ENCODE measurements at regions not wholly inside any gene's neighbourhood (a gene's known extent, or its start where the extent isn't known, plus 50 kb on each side); places are given as distances from the start of the nearest gene placed in this dataset.

GRCh38 chr1:79105500-79105899 lies 99.0 kb upstream of the ADGRL4 start:
- Histone ChIP-seq H3K9me3 (replicated peaks in 1 of 2; ENCODE audit: control insufficient read depth in 1 of 2, insufficient read depth in 1 of 2, low read length in 2 of 2) (peaks cover 3 to 5% of the 10 kb centered on the region in 2 donors), H3K79me2 (ENCODE audit: insufficient read depth, low read length) (no peaks in the 10 kb centered on the region), H3K27ac (ENCODE audit: low read depth in 1 of 2, low read length in 2 of 2) (no peak overlapping the region), H3K9ac (ENCODE audit: insufficient read depth, low read length, poor library complexity, severe bottlenecking) (no peak overlapping the region), H3K4me2 (replicated peaks; ENCODE audit: extremely low read depth, low read length, poor library complexity, severe bottlenecking) (no peak overlapping the region), H3K4me1 (ENCODE audit: control insufficient read depth in 1 of 2, insufficient read depth in 2 of 2, low read length in 2 of 2) (no peaks in the 10 kb centered on the region), H3K4me3 (replicated peaks in 1 of 3; ENCODE audit: low read depth in 2 of 3, low read length in 3 of 3) (no peak overlapping the region), H3K27me3 (ENCODE audit: control insufficient read depth in 2 of 2, insufficient read depth in 2 of 2, low read length in 2 of 2) (no peaks in the 10 kb centered on the region), H3K36me3 (replicated peaks in 1 of 2; ENCODE audit: control insufficient read depth in 1 of 2, insufficient read depth in 2 of 2, low read length in 2 of 2) (no peaks in the 10 kb centered on the region), H2AFZ (ENCODE audit: insufficient read depth, low read depth, low read length, poor library complexity, severe bottlenecking) (no peak overlapping the region), H4K20me1 (ENCODE audit: insufficient read depth, low read length) (no peaks in the 10 kb centered on the region)
- H3K27ac Mint-ChIP-seq = no peak overlapping the region
- no peak overlapping the region for H3K4me3 Mint-ChIP-seq
- H3K27me3 Mint-ChIP-seq (ENCODE audit: low read depth in 3 of 3) = no peaks in the 10 kb centered on the region
- no peak for DNase-seq
- no peaks in the 10 kb centered on the region for H3K4me1 Mint-ChIP-seq
- no peak for TF ChIP-seq CTCF (IDR thresholded peaks at IDR 0.05)
- H3K9me3 Mint-ChIP-seq = peaks cover 0 to 11% (median 4%) of the 10 kb centered on the region in 7 donors
- no CpG with 5 or more reads among the region's 2 CpGs for WGBS (ENCODE audit: insufficient coverage)
- intact Hi-C loops (cut with micrococcal nuclease) = no loop called here
- no peaks in the 10 kb centered on the region for H3K36me3 Mint-ChIP-seq

- H3K27me3 Mint-ChIP-seq (ENCODE audit: low read depth in 3 of 3) = no peaks in the 10 kb centered on the region
- DNase-seq = no peak
- H3K9me3 Mint-ChIP-seq = peaks cover 0 to 15% (median 5%) of the 10 kb centered on the region in 7 donors
- H2AFZ ChIP-seq (ENCODE audit: insufficient read depth, low read depth, low read length, poor library complexity, severe bottlenecking) = no peak overlapping the region
- peaks cover 3 to 5% of the 10 kb centered on the region in 2 donors for H3K9me3 ChIP-seq (replicated peaks in 1 of 2; ENCODE audit: control insufficient read depth in 1 of 2, insufficient read depth in 1 of 2, low read length in 2 of 2)
- WGBS (ENCODE audit: insufficient coverage) = no CpG with 5 or more reads among the region's 3 CpGs
- no peak overlapping the region for H3K4me3 Mint-ChIP-seq
- H3K27ac ChIP-seq (ENCODE audit: low read depth in 1 of 2, low read length in 2 of 2) = no peak overlapping the region
- no peak for TF ChIP-seq CTCF (IDR thresholded peaks at IDR 0.05)
- H4K20me1 ChIP-seq (ENCODE audit: insufficient read depth, low read length) = no peaks in the 10 kb centered on the region
- no peaks in the 10 kb centered on the region for H3K79me2 ChIP-seq (ENCODE audit: insufficient read depth, low read length)
- no peak overlapping the region for H3K9ac ChIP-seq (ENCODE audit: insufficient read depth, low read length, poor library complexity, severe bottlenecking)
- no peaks in the 10 kb centered on the region for H3K36me3 Mint-ChIP-seq
- H3K4me1 Mint-ChIP-seq = no peaks in the 10 kb centered on the region
- no peaks in the 10 kb centered on the region for H3K27me3 ChIP-seq (ENCODE audit: control insufficient read depth in 2 of 2, insufficient read depth in 2 of 2, low read length in 2 of 2)
- intact Hi-C loops (cut with micrococcal nuclease) = no loop called here
- no peak overlapping the region for H3K27ac Mint-ChIP-seq
- H3K4me3 ChIP-seq (replicated peaks in 1 of 3; ENCODE audit: low read depth in 2 of 3, low read length in 3 of 3) = no peak overlapping the region
- no peaks in the 10 kb centered on the region for H3K4me1 ChIP-seq (ENCODE audit: control insufficient read depth in 1 of 2, insufficient read depth in 2 of 2, low read length in 2 of 2)
- no peaks in the 10 kb centered on the region for H3K36me3 ChIP-seq (replicated peaks in 1 of 2; ENCODE audit: control insufficient read depth in 1 of 2, insufficient read depth in 2 of 2, low read length in 2 of 2)
- H3K4me2 ChIP-seq (replicated peaks; ENCODE audit: extremely low read depth, low read length, poor library complexity, severe bottlenecking) = no peak overlapping the region
Measured at GRCh38 chr1:79104617-79105016, 98.1 kb upstream of the ADGRL4 start.
